Peyer's patch (tissue), 4 donors: ENCODE measurements at regions not wholly inside any gene's neighbourhood (a gene's known extent, or its start where the extent isn't known, plus 50 kb on each side); places are given as distances from the start of the nearest gene placed in this dataset.

Experiments
- CTCF ChIP-seq, 6 experiments: fragments of 450-650 bp in 4 of 6; fragments of 200-600 bp in 2 of 6; sonication (generic) in 1 of 6; IDR thresholded peaks; one replicate each; pipeline ENCODE4 v1.5.1; 2017 to 2019; ENCODE audit warnings: antibody characterized with exemption in 6 of 6, mild to moderate bottlenecking in 3 of 6, moderate library complexity in 1 of 6
- POLR2A ChIP-seq, 2 donors: fragments of 450-650 bp; IDR thresholded peaks; one replicate each; pipeline ENCODE4 v1.5.1; 2017; ENCODE audit warnings: antibody characterized with exemption in 2 of 2, mild to moderate bottlenecking in 2 of 2, moderate library complexity in 2 of 2

GRCh38 chr14:62409626-62410300, 635.5 kb downstream of the KCNH5 start:
- TF ChIP-seq CTCF (IDR thresholded peaks at IDR 0.05) (no peak), POLR2A (IDR thresholded peaks at IDR 0.05) (no peak)
